BLaER1 treated with 17β-estradiol and CSF1 and Interleukin-3, amounts not matched to agents 10 nM and 100 nM (cell line): ENCODE measurements at regions not wholly inside any gene's neighbourhood (a gene's known extent, or its start where the extent isn't known, plus 50 kb on each side); places are given as distances from the start of the nearest gene placed in this dataset.

Experiments
- H3K27ac ChIP-seq, 11 experiments: shearing (Covaris generic); formaldehyde crosslinking; 2 replicates each; pipeline ENCODE4 v1.8.1; 2022
- H3K27me3 ChIP-seq, 11 experiments: shearing (Covaris generic); formaldehyde crosslinking; 2 replicates each; pipeline ENCODE4 v1.8.1; 2022
- H3K36me3 ChIP-seq, 11 experiments: shearing (Covaris generic); formaldehyde crosslinking; 2 replicates each; pipeline ENCODE4 v1.8.1; 2022
- H3K4me1 ChIP-seq, 10 experiments: shearing (Covaris generic); formaldehyde crosslinking; 2 replicates each; pipeline ENCODE4 v1.8.1; 2022
- H3K4me2 ChIP-seq, 11 experiments: shearing (Covaris generic); formaldehyde crosslinking; 2 replicates each; pipeline ENCODE4 v1.8.1; 2022
- H3K4me3 ChIP-seq, 10 experiments: shearing (Covaris generic); formaldehyde crosslinking; 2 replicates each; pipeline ENCODE4 v1.8.1; 2022
- H3K9ac ChIP-seq, 11 experiments: shearing (Covaris generic); formaldehyde crosslinking; 2 replicates each; pipeline ENCODE4 v1.8.1; 2022
- H3K9me3 ChIP-seq, 11 experiments: shearing (Covaris generic); formaldehyde crosslinking; replicated peaks in 1 of 11; 2 replicates each; pipeline ENCODE4 v1.8.1; 2022
- H4K20me1 ChIP-seq, 11 experiments: shearing (Covaris generic); formaldehyde crosslinking; 2 replicates each; pipeline ENCODE4 v1.8.1; 2022
- Cebpa-rat ChIP-seq, 11 experiments: shearing (Covaris generic); IDR thresholded peaks; 2 replicates each; pipeline ENCODE4 v1.8.1; 2022

GRCh38 chr5:163773226-163773625 lies 267.8 kb downstream of the MAT2B start:
- TF ChIP-seq Cebpa-rat (IDR thresholded peaks at IDR 0.05), result no peak
- Histone ChIP-seq H3K27me3 (no peaks in the 10 kb centered on the region), H3K9ac (no peak overlapping the region), H3K4me3 (no peak overlapping the region), H3K27ac (no peak overlapping the region), H3K4me2 (no peak overlapping the region), H3K9me3 (no peaks in the 10 kb centered on the region), H4K20me1 (no peaks in the 10 kb centered on the region), H3K36me3 (no peaks in the 10 kb centered on the region), H3K4me1 (no peaks in the 10 kb centered on the region)

GRCh38 chr5:163789870-163790269 lies 284.5 kb downstream of the MAT2B start:
- no peaks in the 10 kb centered on the region for H4K20me1 ChIP-seq
- no peak overlapping the region for H3K9ac ChIP-seq
- no peak overlapping the region for H3K4me2 ChIP-seq
- peaks cover 4 to 12% (median 11%) of the 10 kb centered on the region in 11 experiments; a peak in 16 of 22 replicates for H3K9me3 ChIP-seq
- H3K4me1 ChIP-seq, result no peaks in the 10 kb centered on the region
- H3K27me3 ChIP-seq, result no peaks in the 10 kb centered on the region
- no peak for TF ChIP-seq Cebpa-rat (IDR thresholded peaks at IDR 0.05)
- no peaks in the 10 kb centered on the region for H3K36me3 ChIP-seq
- no peak overlapping the region for H3K4me3 ChIP-seq
- H3K27ac ChIP-seq, result no peak overlapping the region

- Histone ChIP-seq H3K27me3 (no peaks in the 10 kb centered on the region), H3K4me1 (no peaks in the 10 kb centered on the region), H3K9ac (no peak overlapping the region), H4K20me1 (no peaks in the 10 kb centered on the region), H3K4me2 (no peak overlapping the region), H3K9me3 (peaks cover 0 to 5% (median 4%) of the 10 kb centered on the region in 11 experiments; a peak in 14 of 22 replicates), H3K4me3 (no peak overlapping the region), H3K36me3 (no peaks in the 10 kb centered on the region), H3K27ac (no peak overlapping the region)
- no peak for TF ChIP-seq Cebpa-rat (IDR thresholded peaks at IDR 0.05)
Measured at GRCh38 chr5:163790497-163790896, 285.1 kb downstream of the MAT2B start.

- no peaks in the 10 kb centered on the region for H3K27me3 ChIP-seq
- no peaks in the 10 kb centered on the region for H4K20me1 ChIP-seq
- H3K4me3 ChIP-seq, result no peak overlapping the region
- H3K27ac ChIP-seq, result no peak overlapping the region
- H3K4me2 ChIP-seq, result no peak overlapping the region
- H3K9ac ChIP-seq, result no peak overlapping the region
- no peaks in the 10 kb centered on the region for H3K36me3 ChIP-seq
- TF ChIP-seq Cebpa-rat (IDR thresholded peaks at IDR 0.05), result no peak
- no peaks in the 10 kb centered on the region for H3K4me1 ChIP-seq
- no peaks in the 10 kb centered on the region for H3K9me3 ChIP-seq
Measured at GRCh38 chr5:163794993-163795392, 289.6 kb downstream of the MAT2B start.

- H3K9me3 ChIP-seq, result no peaks in the 10 kb centered on the region
- no peak overlapping the region for H3K4me2 ChIP-seq
- no peaks in the 10 kb centered on the region for H3K36me3 ChIP-seq
- no peak overlapping the region for H3K9ac ChIP-seq
- H3K27ac ChIP-seq, result no peak overlapping the region
- H3K27me3 ChIP-seq, result no peaks in the 10 kb centered on the region
- no peaks in the 10 kb centered on the region for H3K4me1 ChIP-seq
- H4K20me1 ChIP-seq, result no peaks in the 10 kb centered on the region
- no peak for TF ChIP-seq Cebpa-rat (IDR thresholded peaks at IDR 0.05)
- H3K4me3 ChIP-seq, result no peak overlapping the region
Measured at GRCh38 chr5:163807781-163808180, 302.4 kb downstream of the MAT2B start.

- no peak for TF ChIP-seq Cebpa-rat (IDR thresholded peaks at IDR 0.05)
- Histone ChIP-seq H3K36me3 (no peaks in the 10 kb centered on the region), H3K9ac (no peak overlapping the region), H3K4me3 (no peak overlapping the region), H4K20me1 (no peaks in the 10 kb centered on the region), H3K27me3 (no peaks in the 10 kb centered on the region), H3K4me2 (no peak overlapping the region), H3K27ac (no peak overlapping the region), H3K9me3 (no peaks in the 10 kb centered on the region), H3K4me1 (no peaks in the 10 kb centered on the region)
Measured at GRCh38 chr5:163809473-163809872, 304.1 kb downstream of the MAT2B start.

- no peak overlapping the region for H3K9ac ChIP-seq
- H3K27me3 ChIP-seq, result no peaks in the 10 kb centered on the region
- no peak overlapping the region for H3K27ac ChIP-seq
- H4K20me1 ChIP-seq, result no peaks in the 10 kb centered on the region
- H3K9me3 ChIP-seq, result peaks cover 0 to 6% (median 0%) of the 10 kb centered on the region in 11 experiments; a peak in 4 of 22 replicates
- no peaks in the 10 kb centered on the region for H3K36me3 ChIP-seq
- no peaks in the 10 kb centered on the region for H3K4me1 ChIP-seq
- no peak overlapping the region for H3K4me2 ChIP-seq
- no peak overlapping the region for H3K4me3 ChIP-seq
- TF ChIP-seq Cebpa-rat (IDR thresholded peaks at IDR 0.05), result no peak
Measured at GRCh38 chr5:163813900-163814299, 308.5 kb downstream of the MAT2B start.

GRCh38 chr5:163815240-163815791 lies 309.9 kb downstream of the MAT2B start:
- no peaks in the 10 kb centered on the region for H4K20me1 ChIP-seq
- H3K9ac ChIP-seq, result no peak overlapping the region
- no peak overlapping the region for H3K4me3 ChIP-seq
- H3K36me3 ChIP-seq, result no peaks in the 10 kb centered on the region
- no peak overlapping the region for H3K27ac ChIP-seq
- TF ChIP-seq Cebpa-rat (IDR thresholded peaks at IDR 0.05), result no peak
- no peak overlapping the region for H3K4me2 ChIP-seq
- H3K27me3 ChIP-seq, result no peaks in the 10 kb centered on the region
- peaks cover 0 to 8% (median 1%) of the 10 kb centered on the region in 11 experiments; a peak in 7 of 22 replicates for H3K9me3 ChIP-seq
- no peaks in the 10 kb centered on the region for H3K4me1 ChIP-seq

- Histone ChIP-seq H3K4me1 (no peaks in the 10 kb centered on the region), H4K20me1 (no peaks in the 10 kb centered on the region), H3K27me3 (no peaks in the 10 kb centered on the region), H3K9ac (no peak overlapping the region), H3K4me3 (no peak overlapping the region), H3K27ac (no peak overlapping the region), H3K36me3 (no peaks in the 10 kb centered on the region), H3K9me3 (peaks cover 0 to 20% (median 6%) of the 10 kb centered on the region in 11 experiments; a peak in 10 of 22 replicates), H3K4me2 (no peak overlapping the region)
- TF ChIP-seq Cebpa-rat (IDR thresholded peaks at IDR 0.05), result no peak
Measured at GRCh38 chr5:163821142-163821541, 315.7 kb downstream of the MAT2B start.

GRCh38 chr5:163822548-163822947 lies 317.1 kb downstream of the MAT2B start:
- Histone ChIP-seq H3K9me3 (peaks cover 0 to 15% (median 5%) of the 10 kb centered on the region in 11 experiments; a peak in 8 of 22 replicates), H3K4me3 (no peak overlapping the region), H3K4me1 (no peaks in the 10 kb centered on the region), H3K9ac (no peak overlapping the region), H4K20me1 (no peaks in the 10 kb centered on the region), H3K36me3 (no peaks in the 10 kb centered on the region), H3K27ac (no peak overlapping the region), H3K4me2 (no peak overlapping the region), H3K27me3 (no peaks in the 10 kb centered on the region)
- TF ChIP-seq Cebpa-rat (IDR thresholded peaks at IDR 0.05), result no peak
